CD4-positive, alpha-beta T cell treated with Interleukin-4 for 4 hours (primary cell): ENCODE measurements at regions not wholly inside any gene's neighbourhood (a gene's known extent, or its start where the extent isn't known, plus 50 kb on each side); places are given as distances from the start of the nearest gene placed in this dataset.
"Not testable (repeated sequence)": the region's sequence is repeated elsewhere in the genome, so short reads cannot be mapped to it uniquely, and the experiment has no call there.

Source experiments
- DNase-seq: peaks from one replicate; pipeline ENCODE4 v3.0.0-alpha.2; 2020

DNA sequence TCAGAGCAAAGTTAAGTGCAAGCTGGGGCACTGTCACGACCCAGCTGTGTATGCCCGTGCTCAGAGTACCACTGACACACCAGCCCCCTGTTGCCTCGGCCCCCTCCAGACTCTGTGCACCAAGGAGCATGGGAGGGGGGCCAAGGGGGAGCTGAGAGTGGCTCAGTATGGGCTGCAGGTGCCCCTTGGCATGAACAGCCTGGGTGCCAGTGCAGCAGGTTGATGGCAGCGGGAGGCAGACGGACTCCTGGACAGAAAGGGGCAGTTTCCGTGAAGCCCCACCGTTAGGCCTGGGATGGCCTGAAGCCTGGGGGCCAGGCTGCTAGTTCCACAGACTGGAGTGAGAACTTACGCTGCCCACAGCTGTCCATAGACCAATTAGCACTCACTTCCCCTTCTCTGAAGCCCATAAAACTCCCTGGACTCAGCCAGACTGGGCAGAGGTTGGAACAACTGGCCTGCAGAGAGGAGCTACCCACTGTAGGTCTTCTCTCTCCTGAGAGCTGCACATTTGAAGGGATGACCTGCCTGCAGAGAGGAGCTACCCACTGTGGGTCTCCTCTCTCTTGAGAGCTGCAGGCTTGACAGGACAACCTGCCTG is 182.8 kb downstream of the DEPDC1B start:
- DNase-seq, result no peak

DNA sequence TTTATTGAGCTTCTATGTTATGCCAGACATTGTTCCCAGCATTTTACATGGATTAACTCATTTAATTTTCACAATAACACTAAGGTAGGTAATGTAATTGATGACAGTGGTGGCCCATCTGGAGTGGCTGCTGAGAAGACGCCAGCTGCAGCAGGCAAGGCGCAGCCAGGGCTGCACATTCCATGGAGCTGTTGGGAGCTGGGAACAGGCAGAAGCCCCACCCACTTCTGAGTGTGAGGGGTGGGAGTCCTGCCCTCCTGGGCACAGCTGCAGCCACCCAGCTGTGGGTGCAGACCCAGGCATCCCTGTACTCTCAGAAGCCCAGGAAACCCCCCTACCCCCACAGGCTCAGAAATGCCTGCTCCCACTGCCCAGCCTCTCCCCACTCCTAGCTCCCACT is 183.3 kb downstream of the DEPDC1B start:
- no peak for DNase-seq

DNA sequence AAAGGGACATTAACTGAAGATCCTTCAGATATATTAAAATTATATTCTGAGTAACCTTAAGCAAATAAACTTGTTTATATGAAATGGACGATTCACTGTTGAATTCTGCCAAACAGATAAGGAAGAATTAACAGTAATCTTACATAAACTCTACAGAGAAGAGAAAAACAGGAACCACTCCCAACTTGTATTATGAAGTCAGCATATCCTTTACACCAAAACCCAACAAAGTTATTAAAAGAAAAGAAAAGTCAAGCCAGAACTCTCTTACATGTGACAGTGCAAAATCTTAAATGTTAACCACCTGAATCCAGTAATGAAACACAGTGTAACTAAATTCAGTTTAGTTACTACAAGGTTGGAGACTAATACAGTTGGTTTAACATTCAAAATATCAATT is 185.8 kb downstream of the DEPDC1B start:
- no peak for DNase-seq

DNA sequence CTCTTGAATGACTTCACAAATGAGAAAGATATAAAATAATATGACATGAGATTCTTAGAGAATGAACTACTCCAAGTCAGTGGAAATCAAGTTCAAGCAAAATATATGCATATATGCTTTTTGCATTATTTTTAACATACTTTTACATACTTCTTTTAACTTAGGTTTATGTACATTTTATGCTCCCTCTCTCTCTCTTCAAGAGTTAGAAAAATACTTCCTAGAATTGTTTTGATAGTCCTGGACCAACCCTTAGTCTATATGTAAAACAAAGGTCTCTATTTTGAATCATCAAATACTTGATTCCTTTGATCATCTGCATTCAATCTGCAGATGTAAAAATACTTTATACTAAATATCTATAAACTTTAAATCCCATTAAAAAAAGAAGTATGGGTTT is 187.8 kb downstream of the DEPDC1B start:
- no peak for DNase-seq

DNA sequence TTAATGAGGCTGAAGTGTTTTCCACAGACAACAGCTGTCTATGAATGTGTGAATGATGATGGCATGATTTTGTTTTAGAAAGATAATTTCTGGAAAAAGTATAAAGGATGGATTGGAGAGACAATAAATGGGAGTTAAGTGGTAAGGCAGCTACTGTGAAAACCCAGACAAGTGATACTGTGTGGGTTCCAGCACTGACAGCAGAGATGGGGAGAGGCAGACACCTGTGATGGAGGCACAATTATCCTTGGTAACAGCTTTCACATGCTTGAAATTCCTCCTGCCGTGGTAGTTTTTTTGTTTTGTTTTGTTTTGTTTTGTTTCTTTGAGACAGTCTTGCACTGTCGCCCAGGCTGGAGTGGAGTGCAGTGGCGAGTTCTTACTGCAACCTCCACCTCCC is 189.3 kb downstream of the DEPDC1B start:
- DNase-seq, result no peak

DNA sequence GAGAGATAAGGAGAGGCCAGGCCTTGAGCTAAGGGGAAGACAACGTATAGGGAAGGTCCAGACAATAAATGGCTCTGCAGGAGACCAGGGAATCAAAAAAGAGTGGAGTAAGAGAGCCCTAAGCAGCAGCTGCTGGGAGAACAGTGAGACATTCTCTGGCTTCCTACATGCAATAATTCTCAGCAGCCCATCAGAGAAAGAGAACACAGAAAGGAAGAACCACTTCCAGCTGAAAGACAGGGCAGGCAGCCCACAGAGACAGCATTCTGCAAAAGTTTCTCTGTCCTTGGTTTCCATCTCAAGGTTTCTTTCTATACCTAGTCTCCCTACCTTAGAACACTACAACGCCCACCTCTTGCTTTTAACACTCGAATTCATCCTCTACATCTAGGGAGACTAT is 189.9 kb downstream of the DEPDC1B start:
- no peak for DNase-seq

DNA sequence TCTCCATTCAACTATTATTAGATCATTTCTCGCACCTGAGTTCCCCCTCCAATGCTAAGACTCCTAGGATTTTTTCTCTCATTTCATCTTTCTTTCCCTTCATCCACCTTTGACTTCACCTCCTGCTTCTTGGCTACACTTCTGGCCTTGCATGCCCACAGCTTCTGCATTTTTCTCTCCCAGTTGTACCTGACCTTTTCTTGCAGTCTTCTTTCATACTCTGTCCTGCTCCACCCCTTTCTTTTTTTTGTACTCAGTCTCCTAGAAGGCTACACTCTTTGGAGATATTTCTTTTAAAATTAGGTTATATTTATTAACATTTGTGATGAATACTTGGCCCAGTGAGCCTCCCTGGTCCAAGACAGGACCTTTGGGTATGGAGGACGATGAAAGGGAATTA is 190.4 kb downstream of the DEPDC1B start:
- DNase-seq, result no peak

DNA sequence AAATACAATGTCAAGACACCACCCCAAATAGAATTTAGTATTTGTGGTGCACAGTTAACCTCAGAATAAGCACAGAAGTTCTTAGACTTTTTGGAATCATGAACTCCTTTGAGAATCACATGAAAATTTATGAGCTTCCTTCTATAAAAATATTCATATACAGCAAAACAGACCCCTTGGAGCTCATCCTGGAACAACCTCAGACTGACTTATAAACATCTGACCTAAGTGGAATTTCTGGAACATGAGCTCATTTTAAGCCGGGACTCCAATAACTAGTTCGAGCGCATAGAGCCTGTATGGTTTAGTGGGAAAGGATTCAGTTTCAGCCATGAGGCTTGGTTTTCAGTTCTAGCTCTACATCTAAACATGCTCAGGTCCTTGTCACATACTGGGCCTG is 192.3 kb downstream of the DEPDC1B start:
- no peak for DNase-seq

DNA sequence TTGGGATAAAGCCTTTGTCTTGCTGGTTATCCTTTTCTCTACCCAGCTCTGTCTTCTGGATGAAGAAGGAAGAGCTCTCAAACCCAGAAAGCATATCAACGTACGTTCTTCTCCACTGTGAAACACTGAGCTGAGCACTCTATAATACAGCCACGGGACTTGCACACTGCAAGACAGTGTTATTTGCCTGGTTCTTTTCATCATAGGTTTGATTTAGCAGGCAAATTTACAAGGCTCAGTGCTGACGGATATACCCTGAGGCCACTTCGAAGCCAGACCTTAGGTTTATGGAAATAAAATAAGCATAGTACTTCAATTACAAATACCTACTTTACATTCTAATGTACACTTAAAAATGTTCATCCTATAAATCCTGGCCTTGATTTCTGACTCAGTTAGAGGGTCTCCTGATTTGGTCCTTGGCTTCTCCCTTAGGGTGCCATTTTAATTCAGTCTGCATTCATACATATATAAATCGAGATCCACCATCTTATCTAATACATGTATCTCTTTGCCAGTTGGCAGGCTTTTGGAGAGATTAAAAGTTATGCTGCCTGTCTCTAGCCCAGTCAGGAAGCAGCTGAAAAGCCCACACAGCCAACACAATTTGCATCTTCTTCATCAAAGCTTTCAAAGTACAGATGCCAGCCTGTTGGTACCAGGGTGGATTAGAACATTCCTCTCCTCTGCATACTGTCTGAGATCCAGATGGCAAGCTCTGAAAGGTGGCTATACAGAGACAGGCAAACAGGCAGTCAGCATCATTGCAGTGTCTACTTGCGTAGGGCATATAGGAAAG is 194.4 kb downstream of the DEPDC1B start:
- DNase-seq, result no peak

DNA sequence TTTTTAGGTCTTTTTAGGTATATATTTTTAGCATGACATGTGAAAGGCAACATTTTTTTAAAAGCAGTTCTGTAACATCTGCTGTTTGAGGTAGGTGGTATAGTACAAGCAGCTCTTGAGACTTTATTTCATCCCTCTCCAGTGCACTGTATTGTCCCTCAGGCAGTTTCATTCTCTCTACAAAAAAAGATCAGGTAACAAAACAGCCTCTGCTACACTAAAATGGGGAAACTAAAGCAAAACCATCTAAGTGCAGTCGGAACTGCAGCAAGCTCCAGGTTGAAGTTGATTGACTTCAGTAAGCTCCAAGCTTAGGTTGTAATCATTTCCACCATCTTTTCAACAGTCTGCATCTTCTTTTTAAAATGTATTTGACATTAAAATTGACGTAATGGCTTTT is 195.6 kb downstream of the DEPDC1B start:
- no peak for DNase-seq

DNA sequence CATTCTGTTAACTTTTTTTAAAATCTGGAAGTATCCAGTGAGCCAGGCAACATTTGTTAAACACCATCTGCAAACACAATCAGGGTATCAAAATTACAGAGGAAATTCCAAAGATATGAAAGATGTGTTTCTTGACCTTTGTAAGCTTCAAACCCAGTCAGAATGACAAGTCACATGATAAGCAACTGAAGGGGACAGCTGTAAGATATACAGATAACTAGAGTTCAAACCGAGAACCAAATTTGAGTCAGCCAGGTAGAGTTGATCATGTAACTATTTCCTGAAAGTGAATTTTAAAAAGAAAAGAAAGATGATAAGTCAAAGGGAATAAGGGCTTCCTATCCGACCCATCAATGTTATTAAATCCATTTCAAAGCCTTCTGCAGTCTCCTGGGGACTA is 196.2 kb downstream of the DEPDC1B start:
- no peak for DNase-seq

DNA sequence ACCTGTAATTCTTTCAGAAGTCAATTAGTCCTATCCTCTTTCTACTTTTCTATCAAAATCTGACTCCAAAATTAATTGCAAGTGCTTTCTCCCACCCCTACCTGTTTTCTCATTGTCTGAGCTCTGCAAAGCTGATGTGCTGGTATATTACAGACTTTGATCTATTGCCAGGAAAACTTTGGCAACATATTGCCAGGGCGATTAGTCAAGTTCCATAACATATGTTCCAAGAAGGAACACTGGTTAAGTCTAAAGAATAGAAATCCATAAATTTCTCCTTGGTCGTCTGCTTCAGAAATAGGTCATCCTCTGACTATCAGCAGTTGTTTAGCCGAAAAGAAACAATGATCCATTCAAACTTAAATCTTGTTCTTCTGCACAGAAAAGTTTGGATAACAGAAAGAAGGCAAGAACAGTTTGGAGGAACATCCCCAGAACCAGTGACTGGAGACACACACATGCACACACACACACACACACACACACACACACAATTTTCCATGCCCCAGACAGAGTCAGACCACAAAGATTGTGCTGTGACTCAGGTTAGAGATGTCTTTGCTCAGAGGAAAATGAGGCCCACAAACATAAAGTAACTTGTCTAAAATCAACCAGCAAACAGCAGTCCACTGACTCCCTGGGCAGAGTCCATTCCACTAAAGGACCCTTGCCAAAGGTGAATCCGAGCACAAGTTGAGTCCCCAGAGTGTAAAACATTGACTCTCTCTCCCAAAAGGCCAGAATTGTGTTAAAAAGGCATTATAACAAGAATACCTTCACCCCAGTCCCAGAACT is 202.1 kb downstream of the DEPDC1B start:
- DNase-seq, result no peak

DNA sequence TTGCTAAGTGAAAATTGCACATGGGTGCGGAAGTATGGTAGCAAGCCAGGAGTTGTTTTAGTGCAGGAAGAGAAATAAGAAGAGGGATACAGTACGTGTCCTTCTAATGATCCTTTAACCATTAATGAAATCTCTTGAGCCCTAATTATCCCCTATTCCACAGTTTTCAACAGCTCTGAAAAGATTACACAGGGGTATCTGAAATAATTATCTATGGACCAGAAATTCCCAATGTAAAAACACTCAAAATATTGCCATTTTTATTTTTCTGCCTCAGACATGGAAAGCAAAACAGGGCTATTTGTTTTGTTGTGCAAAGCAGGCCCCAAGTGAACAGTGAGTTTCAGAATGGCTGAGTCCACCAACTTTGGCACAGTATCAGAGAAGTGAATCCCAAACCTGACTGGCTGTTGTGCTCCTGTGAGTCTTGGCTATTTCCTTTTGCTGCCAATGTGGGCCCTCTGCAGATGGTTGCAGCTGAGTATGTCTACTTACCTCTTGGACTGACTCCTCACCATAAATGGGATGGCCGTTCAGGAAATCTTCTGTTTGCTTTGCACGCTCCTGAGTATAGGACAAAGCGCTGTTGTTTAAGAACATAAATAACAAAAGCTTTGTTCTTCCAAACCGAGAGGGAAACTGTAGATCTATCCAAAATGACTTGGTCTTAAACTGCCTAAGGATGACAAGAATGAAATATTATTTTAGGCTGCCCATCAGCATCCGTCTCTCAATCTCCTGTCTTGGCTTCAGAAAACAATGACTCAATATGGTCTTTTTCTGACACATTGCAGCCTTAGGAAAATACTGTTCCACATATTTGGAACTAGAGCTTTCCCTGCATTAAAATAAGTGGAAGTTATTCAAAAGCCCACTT is 204.1 kb downstream of the DEPDC1B start:
- no peak for DNase-seq

DNA sequence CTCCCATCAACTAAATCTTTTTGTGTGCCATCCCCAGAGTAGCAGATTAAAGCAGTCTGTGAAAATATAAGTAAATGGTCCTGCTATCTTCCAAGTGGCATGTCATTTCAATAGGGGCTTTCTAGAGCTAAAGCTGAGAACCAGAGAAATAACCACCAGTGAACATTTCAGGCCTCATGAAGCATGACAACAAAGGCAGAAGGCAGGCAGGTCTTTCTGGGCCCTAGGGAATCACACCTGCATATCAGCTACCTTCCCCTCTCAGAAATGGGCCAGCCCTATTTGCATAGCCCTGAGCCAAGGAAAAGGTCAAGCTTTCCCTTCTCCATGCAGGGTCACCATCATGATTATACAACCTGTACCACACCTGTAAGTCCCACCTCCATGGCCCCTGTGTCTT is 205.3 kb downstream of the DEPDC1B start:
- no peak for DNase-seq

DNA sequence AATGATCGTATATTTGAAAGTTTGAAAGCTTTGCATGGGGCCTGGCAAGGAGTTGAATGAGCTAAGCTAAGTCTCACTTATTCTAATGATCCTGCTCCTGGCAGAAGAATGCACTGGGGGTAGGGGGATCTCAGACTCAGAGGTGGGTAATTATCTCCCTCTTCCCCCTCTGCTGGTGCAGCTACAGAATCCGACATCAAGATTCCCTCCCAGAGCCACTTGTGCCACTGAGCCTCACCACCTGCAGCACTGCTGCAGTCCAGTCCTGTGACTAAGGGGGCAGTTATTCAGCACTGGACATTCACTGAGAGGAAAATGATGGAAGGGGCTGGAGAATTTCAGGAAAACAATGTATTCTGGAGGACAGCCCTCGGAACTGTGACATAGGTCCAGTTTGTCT is 205.8 kb downstream of the DEPDC1B start:
- no peak for DNase-seq

DNA sequence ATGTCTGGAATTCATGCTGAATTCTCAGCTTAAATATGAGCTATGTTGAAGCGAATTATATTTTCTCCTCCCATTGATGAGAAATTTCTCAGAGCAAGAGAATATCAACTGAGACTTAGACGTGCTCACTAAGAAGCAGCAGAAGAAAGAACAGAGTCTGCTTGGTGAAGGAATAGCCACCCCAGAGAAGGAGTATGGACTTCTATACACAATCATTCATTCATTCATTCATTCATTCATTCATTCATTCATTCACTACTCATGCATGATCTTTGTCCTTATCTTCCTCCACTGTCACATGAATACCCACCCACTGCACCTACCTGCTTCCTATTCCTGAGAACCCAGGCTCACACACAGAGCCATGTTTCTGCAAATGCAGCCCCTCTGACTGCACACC is 206.6 kb downstream of the DEPDC1B start:
- DNase-seq, result no peak

DNA sequence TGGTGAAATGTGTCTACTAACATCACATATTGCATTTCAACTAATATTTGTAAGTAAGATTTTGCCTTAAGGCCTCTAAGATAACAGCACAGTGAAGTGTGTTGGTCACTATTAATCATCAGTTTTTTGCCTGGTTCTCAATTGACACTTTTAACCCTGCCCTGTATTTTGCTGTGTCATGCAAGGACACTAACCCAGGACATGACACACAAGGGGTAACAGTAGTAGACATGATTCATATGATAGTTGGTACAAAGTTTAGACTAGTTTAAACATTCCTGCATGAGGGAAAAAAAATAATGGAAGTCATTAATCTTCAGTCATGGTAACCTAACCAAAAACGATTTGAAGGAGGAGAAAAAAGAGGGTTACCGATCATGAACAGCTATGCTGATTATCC is 207.0 kb downstream of the DEPDC1B start:
- no peak for DNase-seq

DNA sequence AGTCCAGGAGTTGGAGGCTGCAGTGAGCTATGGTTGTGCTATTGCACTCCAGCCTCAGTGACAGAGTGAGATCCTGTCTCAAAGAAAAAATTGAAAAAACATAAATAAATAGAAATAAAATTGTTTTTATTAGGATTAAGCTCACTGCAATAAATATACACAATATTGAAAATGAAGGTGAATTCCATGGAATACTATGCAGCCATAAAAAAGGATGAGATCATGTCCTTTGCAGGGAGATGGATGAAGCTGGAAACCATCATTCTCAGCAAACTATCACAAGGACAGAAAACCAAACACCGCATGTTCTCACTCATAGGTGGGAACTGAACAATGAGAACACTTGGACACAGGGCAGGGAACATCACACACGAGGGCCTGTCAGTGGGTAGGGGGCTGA is 207.6 kb downstream of the DEPDC1B start:
- DNase-seq, result not testable (repeated sequence)

DNA sequence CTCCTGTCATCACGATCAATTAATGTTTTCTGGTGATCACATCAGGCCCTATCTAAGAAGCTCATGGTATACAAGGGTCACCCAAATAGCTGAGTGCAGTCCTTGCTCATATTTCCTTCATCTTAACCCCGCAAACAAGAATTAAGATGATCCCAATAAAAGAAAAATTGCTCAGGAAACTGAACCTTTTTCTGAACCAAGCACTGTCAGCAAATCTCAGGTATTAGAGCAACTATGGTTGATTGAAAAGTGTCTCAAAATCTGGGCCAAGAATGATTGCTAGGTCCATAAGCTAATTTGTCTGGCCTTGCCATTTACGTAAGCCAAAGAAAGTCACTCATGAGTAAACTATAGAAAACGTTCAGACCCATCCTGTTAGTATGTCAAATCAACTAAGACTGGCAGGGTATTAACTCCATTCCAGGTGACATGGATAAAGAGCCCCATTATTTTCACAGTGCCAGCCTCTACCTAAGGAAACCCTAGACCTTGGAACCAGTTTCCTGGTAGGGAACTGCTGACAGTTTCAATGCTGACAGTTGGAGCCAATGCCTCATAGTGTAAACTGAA is 209.3 kb downstream of the DEPDC1B start:
- DNase-seq, result no peak

DNA sequence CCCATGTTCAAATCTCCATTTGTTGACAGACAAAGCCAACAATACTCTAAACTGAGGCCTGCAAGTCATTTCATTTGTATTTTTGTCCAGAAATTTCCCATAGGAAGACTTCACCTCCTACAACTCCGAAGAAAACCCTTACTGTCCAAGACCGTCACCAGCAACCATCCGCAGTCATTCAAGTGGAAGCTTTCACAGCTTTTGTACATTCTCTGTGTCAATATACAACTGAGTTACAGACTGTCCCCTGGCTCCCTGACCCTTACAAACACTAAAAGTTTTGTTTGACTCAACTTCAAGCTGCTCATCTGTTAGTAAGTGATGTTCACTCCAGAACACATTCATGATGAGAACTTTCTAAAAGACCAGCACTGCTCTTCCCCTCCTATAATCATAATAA is 210.1 kb downstream of the DEPDC1B start:
- DNase-seq, result no peak

DNA sequence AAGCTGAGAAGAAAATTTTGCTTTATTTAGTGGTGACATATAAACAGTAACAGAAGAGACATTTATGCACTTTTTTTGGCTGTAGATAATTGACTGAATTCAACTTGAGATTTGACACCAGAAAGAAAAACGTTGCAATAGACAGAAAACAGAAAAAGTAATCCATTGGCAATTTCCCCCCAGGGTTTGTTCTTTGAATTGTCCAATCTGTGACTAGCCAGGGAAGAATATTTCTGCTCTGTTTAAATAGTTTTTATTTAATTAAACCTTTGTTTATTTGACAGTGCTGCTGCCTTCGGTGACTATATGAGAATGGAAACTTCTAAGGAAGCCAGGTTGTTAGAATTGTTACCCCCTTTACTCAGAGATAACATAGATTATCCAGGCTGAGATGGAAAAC is 210.6 kb downstream of the DEPDC1B start:
- no peak for DNase-seq

DNA sequence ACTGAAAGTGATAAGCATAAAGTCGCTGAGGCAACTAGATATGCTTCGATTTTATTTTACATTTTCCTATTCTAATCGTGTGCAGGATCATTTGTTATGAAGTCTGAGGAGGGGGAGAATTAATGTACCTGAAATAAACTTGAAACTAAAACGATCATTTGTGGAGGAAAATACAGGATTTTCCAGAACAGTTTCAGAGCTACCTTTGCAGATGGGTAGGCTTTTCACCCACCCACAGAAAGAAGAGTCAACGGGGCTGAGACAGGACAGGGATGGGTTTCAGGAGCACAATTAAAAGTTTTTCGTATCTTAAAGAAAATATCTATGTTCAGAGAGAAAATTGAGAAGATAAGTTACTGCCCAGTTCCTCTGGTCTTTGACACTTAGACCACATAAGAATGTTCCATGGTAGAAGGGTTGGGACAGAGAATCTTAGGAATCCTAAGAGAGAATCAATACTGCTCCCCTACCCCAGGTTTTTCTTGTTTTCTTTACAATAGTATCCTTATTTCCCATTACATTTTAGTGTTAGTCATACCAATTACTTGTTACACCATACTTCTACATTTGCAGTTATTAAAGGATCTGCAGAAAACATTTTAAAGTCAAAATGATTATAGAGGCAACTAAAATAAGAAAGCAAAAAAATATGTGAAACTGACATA is 211.4 kb downstream of the DEPDC1B start:
- DNase-seq, result no peak
